GM12891 (cell line): ENCODE measurements at regions not wholly inside any gene's neighbourhood (a gene's known extent, or its start where the extent isn't known, plus 50 kb on each side); places are given as distances from the start of the nearest gene placed in this dataset.

Experiments
- PAX5 ChIP-seq: IDR thresholded peaks from 2 replicates; pipeline ENCODE4 v1.6.1; 2011; ENCODE audit warnings: low read length, moderate library complexity, mild to moderate bottlenecking; ENCODE audit not compliant: insufficient read depth, severe bottlenecking
- POLR2A ChIP-seq: IDR thresholded peaks from 2 replicates; pipeline ENCODE4 v1.6.1; 2011; ENCODE audit warnings: low read depth, low read length, control low read depth
- POLR2AphosphoS5 ChIP-seq: IDR thresholded peaks from 2 replicates; pipeline ENCODE4 v1.6.1; 2011; ENCODE audit warnings: low read depth, low read length, control low read depth
- POU2F2 ChIP-seq: IDR thresholded peaks from 2 replicates; pipeline ENCODE4 v1.6.1; 2011; ENCODE audit warnings: low read depth, mild to moderate bottlenecking, control low read depth, low read length, moderate library complexity
- SPI1 ChIP-seq: IDR thresholded peaks from 2 replicates; pipeline ENCODE4 v1.6.1; 2011; ENCODE audit warnings: low read depth, low read length, control low read depth
- TAF1 ChIP-seq: IDR thresholded peaks from 2 replicates; pipeline ENCODE4 v1.6.1; 2011; ENCODE audit warnings: low read depth, low read length, control low read depth

DNA sequence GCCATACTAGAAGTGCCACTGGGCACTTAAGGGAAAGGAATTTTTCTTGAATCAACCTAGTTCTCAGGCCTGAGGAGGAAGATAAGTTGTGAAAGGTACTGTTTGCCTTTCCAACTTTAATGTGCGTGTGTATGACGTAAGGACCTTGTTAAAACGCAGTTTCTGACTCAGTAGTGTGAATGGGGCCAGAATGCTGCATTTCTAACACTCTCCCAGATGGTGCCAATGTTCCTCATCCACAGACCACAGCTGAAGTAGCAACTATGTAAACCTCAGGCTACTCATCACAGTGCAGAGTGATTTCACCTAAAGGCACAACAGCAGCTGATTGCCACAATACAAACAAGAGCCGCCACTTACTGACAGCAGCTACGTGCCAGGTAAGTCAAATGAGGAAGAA lies 103.6 kb downstream of the OTOL1 start:
- TF ChIP-seq POLR2A: no peak
- TF ChIP-seq POLR2AphosphoS5: no peak
- no peak for TF ChIP-seq POU2F2
- no peak for TF ChIP-seq TAF1
- TF ChIP-seq SPI1: no peak
- no peak for TF ChIP-seq PAX5
